ENCODE measurements at regions not wholly inside any gene's neighbourhood (a gene's known extent, or its start where the extent isn't known, plus 50 kb on each side); places are given as distances from the start of the nearest gene placed in this dataset.

DNA sequence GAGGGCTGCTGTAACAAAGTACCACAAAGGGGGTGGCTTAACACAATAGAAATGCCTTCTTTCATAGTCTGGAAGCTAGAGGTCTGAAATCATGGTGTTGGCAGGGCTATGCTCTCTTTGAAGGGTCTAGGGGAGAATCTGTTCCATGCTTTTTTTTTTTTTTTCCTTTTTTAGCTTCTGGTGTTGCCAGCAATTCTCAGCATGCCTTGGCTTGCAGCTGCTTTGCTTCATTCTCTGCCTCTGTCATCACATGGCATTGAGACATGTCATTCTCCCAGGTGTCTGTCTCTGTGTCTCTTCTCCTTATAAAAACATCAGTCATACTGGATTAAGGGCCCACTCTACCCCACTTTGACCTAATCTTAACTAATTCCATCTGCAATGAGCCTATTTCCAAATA is 78.6 kb upstream of the BOD1L1 start:
- intact Hi-C loops (cut with DNase I): no loop called here
- H3K27ac ChIP-seq: no peak overlapping the region
- TF ChIP-seq, protein P1, sequence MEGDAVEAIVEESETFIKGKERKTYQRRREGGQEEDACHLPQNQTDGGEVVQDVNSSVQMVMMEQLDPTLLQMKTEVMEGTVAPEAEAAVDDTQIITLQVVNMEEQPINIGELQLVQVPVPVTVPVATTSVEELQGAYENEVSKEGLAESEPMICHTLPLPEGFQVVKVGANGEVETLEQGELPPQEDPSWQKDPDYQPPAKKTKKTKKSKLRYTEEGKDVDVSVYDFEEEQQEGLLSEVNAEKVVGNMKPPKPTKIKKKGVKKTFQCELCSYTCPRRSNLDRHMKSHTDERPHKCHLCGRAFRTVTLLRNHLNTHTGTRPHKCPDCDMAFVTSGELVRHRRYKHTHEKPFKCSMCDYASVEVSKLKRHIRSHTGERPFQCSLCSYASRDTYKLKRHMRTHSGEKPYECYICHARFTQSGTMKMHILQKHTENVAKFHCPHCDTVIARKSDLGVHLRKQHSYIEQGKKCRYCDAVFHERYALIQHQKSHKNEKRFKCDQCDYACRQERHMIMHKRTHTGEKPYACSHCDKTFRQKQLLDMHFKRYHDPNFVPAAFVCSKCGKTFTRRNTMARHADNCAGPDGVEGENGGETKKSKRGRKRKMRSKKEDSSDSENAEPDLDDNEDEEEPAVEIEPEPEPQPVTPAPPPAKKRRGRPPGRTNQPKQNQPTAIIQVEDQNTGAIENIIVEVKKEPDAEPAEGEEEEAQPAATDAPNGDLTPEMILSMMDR (IDR thresholded peaks at IDR 0.05): no peak
- no peak for DNase-seq
- H3K27me3 ChIP-seq (ENCODE audit: low read depth): no peaks in the 10 kb centered on the region
- H3K4me1 ChIP-seq: no peaks in the 10 kb centered on the region
- H3K4me3 ChIP-seq: no peak overlapping the region
- no peak for ATAC-seq
- no peaks in the 10 kb centered on the region for H3K36me3 ChIP-seq
- H3K9me3 ChIP-seq: no peaks in the 10 kb centered on the region

DNA sequence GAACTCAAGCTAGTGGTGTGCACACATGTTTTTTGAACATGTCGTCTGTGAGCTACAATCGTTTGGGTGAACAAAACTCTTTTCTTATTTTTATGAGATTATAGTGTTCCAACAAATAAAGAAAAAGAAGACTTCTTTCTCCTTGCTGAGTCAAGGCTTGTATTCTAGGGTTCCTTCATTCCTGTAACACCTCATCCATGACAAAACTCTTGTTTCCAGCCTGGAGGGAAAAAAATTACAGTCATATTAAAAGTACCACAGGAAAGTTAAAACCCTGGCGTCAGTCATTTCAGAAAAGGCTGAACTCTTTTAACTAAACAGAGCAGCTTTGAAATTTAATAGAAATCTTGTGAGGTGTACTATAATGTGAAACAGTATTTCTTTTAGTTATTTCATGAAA is 79.2 kb upstream of the BOD1L1 start:
- Histone ChIP-seq H3K4me3 (no peak overlapping the region), H3K36me3 (no peaks in the 10 kb centered on the region), H3K27me3 (ENCODE audit: low read depth) (no peaks in the 10 kb centered on the region), H3K27ac (no peak overlapping the region), H3K4me1 (no peaks in the 10 kb centered on the region), H3K9me3 (no peaks in the 10 kb centered on the region)
- DNase-seq (no peak), ATAC-seq (no peak)
- intact Hi-C loops (cut with DNase I): no loop called here
- TF ChIP-seq, protein P1 (IDR thresholded peaks at IDR 0.05): no peak

DNA sequence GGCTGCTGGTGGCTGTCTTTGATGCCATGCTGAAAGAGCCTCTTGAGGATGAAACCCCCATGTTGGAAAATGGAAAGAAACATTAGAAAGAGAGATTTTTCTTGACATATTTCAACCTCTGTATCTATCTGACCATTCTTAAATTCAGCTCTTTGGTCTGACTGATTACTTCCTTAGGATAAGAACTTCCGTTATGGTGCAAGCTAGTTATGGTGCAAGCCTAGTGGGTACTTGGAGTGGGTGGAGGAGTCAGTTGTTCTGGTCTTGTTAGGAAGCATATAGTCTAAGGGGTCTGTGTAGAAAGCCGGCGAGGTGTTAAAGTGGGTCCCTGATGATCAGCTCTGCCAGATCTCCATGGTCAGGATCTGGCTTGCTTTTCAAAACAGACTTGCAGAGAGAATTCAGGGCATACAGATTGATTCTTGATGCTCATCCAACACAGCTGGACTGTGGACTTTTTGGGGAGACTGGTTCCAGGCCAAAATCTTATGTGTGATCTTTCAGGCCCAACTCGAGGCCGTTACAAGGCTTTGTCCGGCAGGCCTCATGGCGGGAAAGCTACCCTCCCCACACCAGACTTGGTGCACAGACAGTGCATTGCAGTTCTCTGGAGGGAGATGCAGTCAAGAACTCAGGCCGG is 82.8 kb upstream of the BOD1L1 start:
- no peak overlapping the region for H3K4me3 ChIP-seq
- H3K9me3 ChIP-seq: no peaks in the 10 kb centered on the region
- no peak overlapping the region for H3K27ac ChIP-seq
- H3K36me3 ChIP-seq: no peaks in the 10 kb centered on the region
- H3K4me1 ChIP-seq: no peaks in the 10 kb centered on the region
- TF ChIP-seq, protein P1 (IDR thresholded peaks at IDR 0.05): no peak
- no peak for DNase-seq
- intact Hi-C loops (cut with DNase I): no loop called here
- H3K27me3 ChIP-seq (ENCODE audit: low read depth): no peaks in the 10 kb centered on the region
- no peak for ATAC-seq

DNA sequence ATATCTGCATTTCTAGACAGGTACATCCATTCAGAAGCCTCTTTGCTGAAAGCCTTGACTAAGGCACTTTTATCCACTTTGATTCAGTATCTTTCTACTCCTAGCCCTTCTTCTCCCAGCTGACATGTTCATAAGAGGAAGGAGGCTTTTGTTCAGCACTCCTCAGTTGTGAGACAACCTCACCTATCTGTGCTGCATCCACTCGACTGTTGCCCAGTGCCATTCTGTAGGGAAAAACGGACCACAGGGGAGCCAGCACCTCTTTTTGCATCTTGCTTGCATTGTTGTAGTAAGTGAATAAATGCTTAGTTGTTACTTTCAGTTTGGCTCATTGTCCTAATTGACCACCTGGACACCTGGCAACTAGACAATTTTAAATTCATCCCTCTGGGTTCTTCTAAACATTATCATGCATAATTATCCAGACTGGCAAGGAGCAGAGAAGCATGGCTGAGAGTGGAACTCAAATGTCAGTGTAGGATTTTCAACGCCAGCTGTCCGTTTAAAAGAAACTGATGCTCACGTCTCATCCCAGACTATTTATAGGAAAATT is 83.8 kb upstream of the BOD1L1 start:
- Histone ChIP-seq H3K4me3 (no peak overlapping the region), H3K4me1 (no peaks in the 10 kb centered on the region), H3K36me3 (no peaks in the 10 kb centered on the region), H3K27ac (no peak overlapping the region), H3K27me3 (ENCODE audit: low read depth) (no peaks in the 10 kb centered on the region), H3K9me3 (no peaks in the 10 kb centered on the region)
- DNase-seq (no peak), ATAC-seq (no peak)
- intact Hi-C loops (cut with DNase I): no loop called here
- TF ChIP-seq, protein P1 (IDR thresholded peaks at IDR 0.05): no peak

DNA sequence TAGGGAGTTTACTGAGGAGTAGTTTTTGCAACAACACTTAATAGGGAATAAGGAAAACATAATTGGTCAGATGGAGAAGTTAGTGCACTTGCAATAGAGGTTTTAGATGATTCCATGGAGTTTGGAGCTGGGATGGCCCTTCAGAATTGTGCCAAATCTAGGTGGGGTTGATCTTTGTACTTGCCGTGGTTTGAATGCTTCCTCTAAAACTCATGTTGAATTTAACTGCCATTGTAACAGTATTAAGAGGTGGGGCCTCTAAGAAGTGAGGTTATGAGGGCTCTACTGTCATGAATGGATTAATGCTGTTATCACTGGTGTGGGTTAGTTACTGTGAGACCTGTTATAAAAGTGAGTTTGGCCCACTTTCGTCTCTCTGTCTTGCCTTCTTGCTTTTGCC is 94.4 kb upstream of the BOD1L1 start:
- no peak overlapping the region for H3K4me3 ChIP-seq
- H3K27ac ChIP-seq: no peak overlapping the region
- H3K4me1 ChIP-seq: no peaks in the 10 kb centered on the region
- no peaks in the 10 kb centered on the region for H3K9me3 ChIP-seq
- no peak for ATAC-seq
- no peaks in the 10 kb centered on the region for H3K36me3 ChIP-seq
- intact Hi-C loops (cut with DNase I): no loop called here
- DNase-seq: no peak
- no peaks in the 10 kb centered on the region for H3K27me3 ChIP-seq (ENCODE audit: low read depth)
- TF ChIP-seq, protein P1 (IDR thresholded peaks at IDR 0.05): no peak

Measured in lower lobe of right lung (tissue), 2 donors.